SK-N-SH (cell line): ENCODE measurements at regions not wholly inside any gene's neighbourhood (a gene's known extent, or its start where the extent isn't known, plus 50 kb on each side); places are given as distances from the start of the nearest gene placed in this dataset.

Experiments used
- CTCF ChIA-PET: fragments of 300-600, 350-600 bp; formaldehyde crosslinking; extraction: SDS; loops from one replicate; lab custom pipeline; 2021; lab: Yijun Ruan, JAX
- POLR2A ChIA-PET: fragments of 350-600 bp; sonication (Branson Sonifier 250); formaldehyde crosslinking; extraction: SDS; loops from one replicate; lab custom pipeline; 2020; ENCODE audit warnings: antibody characterized with exemption, inconsistent platforms; lab: Yijun Ruan, JAX
- DNase-seq: peaks from one replicate; pipeline ENCODE4 v3.0.0; 2012
- H2AFZ ChIP-seq: fragments of 200-600 bp; sonication (generic); 2 replicates; pipeline ENCODE4 v1.8.1; 2016; ENCODE audit warnings: antibody characterized with exemption, mild to moderate bottlenecking, low read depth
- H3F3A ChIP-seq: fragments of 200-600 bp; sonication (generic); replicated peaks from 2 replicates; pipeline ENCODE3; 2016; ENCODE audit warnings: antibody characterized with exemption, mild to moderate bottlenecking; ENCODE audit not compliant: insufficient read depth
- H3K27ac ChIP-seq, 2 experiments: fragments of 200-500 bp in 1 of 2; fragments of 200-600 bp in 1 of 2; sonication (Bioruptor generic) in 1 of 2; sonication (generic), shearing (Covaris generic) in 1 of 2; 2 replicates each; pipeline versions ENCODE4 v1.5.1 to v1.6.1; 2014 to 2016; ENCODE audit warnings: low read depth in 2 of 2, inconsistent platforms in 1 of 2, low read length in 1 of 2, mild to moderate bottlenecking in 1 of 2, mixed read lengths in 1 of 2
- H3K27me3 ChIP-seq: fragments of 200-600 bp; sonication (generic), shearing (Covaris generic); 2 replicates; pipeline ENCODE4 v1.6.1; 2016; ENCODE audit warnings: mixed run types; ENCODE audit not compliant: insufficient read depth
- H3K36me3 ChIP-seq, 2 experiments: fragments of 200-500 bp in 1 of 2; fragments of 200-600 bp in 1 of 2; sonication (Bioruptor generic) in 1 of 2; sonication (generic) in 1 of 2; replicated peaks in 1 of 2; 2 replicates each; pipeline versions ENCODE3 to v1.5.1; 2014 to 2016; ENCODE audit warnings: low read length in 1 of 2, mild to moderate bottlenecking in 1 of 2; ENCODE audit not compliant: insufficient read depth in 2 of 2, control insufficient read depth in 1 of 2
- H3K4me1 ChIP-seq, 2 experiments: fragments of 200-500 bp in 1 of 2; fragments of 200-600 bp in 1 of 2; sonication (Bioruptor generic) in 1 of 2; sonication (generic), shearing (Covaris generic) in 1 of 2; 2 replicates each; pipeline versions ENCODE4 v1.5.1 to v1.6.1; 2014 to 2016; ENCODE audit warnings: low read depth in 1 of 2, low read length in 1 of 2, mixed run types in 1 of 2; ENCODE audit not compliant: insufficient read depth in 2 of 2, control insufficient read depth in 1 of 2
- H3K4me2 ChIP-seq: fragments of 200-600 bp; sonication (generic), shearing (Covaris generic); 2 replicates; pipeline ENCODE4 v1.6.1; 2017; ENCODE audit warnings: mixed run types
- H3K4me3 ChIP-seq, 2 experiments: fragments of 200-500 bp in 1 of 2; fragments of 200-600 bp in 1 of 2; sonication (Bioruptor generic) in 1 of 2; sonication (generic), shearing (Covaris generic) in 1 of 2; 2 replicates each; pipeline versions ENCODE4 v1.5.1 to v1.8.1; 2014 to 2016; ENCODE audit warnings: low read depth in 2 of 2, inconsistent platforms in 1 of 2, low read length in 1 of 2, mild to moderate bottlenecking in 1 of 2, mixed read lengths in 1 of 2, moderate library complexity in 1 of 2
- H3K79me2 ChIP-seq: fragments of 200-600 bp; sonication (generic); 2 replicates; pipeline ENCODE4 v1.8.1; 2017; ENCODE audit warnings: mild to moderate bottlenecking; ENCODE audit not compliant: insufficient read depth
- H3K9ac ChIP-seq: fragments of 200-600 bp; sonication (generic); 2 replicates; pipeline ENCODE4 v1.6.1; 2017; ENCODE audit warnings: mixed run types
- H3K9me2 ChIP-seq: fragments of 200-600 bp; sonication (generic); 2 replicates; pipeline ENCODE4 v1.6.1; 2017; ENCODE audit warnings: mixed run types
- H3K9me3 ChIP-seq: fragments of 200-600 bp; sonication (generic); 2 replicates; pipeline ENCODE4 v1.6.1; 2017; ENCODE audit warnings: mixed run types, mild to moderate bottlenecking, moderate library complexity
- H4K20me1 ChIP-seq: fragments of 200-600 bp; sonication (generic); 2 replicates; pipeline ENCODE4 v1.6.1; 2017; ENCODE audit warnings: mild to moderate bottlenecking, mixed run types; ENCODE audit not compliant: insufficient read depth
- CHD2 ChIP-seq: fragments of 150-350 bp; IDR thresholded peaks from 2 replicates; pipeline ENCODE4 v1.6.1; 2018; ENCODE audit warnings: low read length; ENCODE audit not compliant: partially characterized antibody
- CTCF ChIP-seq: fragments of 200-600 bp; sonication (generic); IDR thresholded peaks from 2 replicates; pipeline ENCODE4 v1.6.1; 2017; ENCODE audit warnings: antibody characterized with exemption, mild to moderate bottlenecking, moderate library complexity
- EZH2phosphoT487 ChIP-seq: fragments of 200-600 bp; sonication (generic); IDR thresholded peaks from 2 replicates; pipeline ENCODE4 v1.6.1; 2017; ENCODE audit warnings: low read depth, mixed run types, mild to moderate bottlenecking, antibody characterized with exemption, moderate library complexity, borderline replicate concordance
- FOXM1 ChIP-seq: IDR thresholded peaks from 2 replicates; pipeline ENCODE4 v1.4.0; 2012; ENCODE audit warnings: low read depth, mild to moderate bottlenecking
- GATA2 ChIP-seq: sonication (generic); formaldehyde crosslinking; IDR thresholded peaks from 2 replicates; pipeline ENCODE4 v1.5.0; 2020; ENCODE audit warnings: mild to moderate bottlenecking, missing genetic modification reagents
- MEF2A ChIP-seq: IDR thresholded peaks from 2 replicates; pipeline ENCODE4 v1.4.0; 2012; ENCODE audit warnings: low read depth, borderline replicate concordance
- NFIC ChIP-seq: IDR thresholded peaks from 2 replicates; pipeline ENCODE4 v1.4.0; 2012; ENCODE audit warnings: borderline replicate concordance
- RXRA ChIP-seq: IDR thresholded peaks from 2 replicates; pipeline ENCODE4 v1.4.0; 2012; ENCODE audit warnings: low read depth, mild to moderate bottlenecking, borderline replicate concordance
- TAF1 ChIP-seq: IDR thresholded peaks from 2 replicates; pipeline ENCODE4 v1.6.1; 2012; ENCODE audit warnings: low read depth, mild to moderate bottlenecking, low read length, moderate library complexity, borderline replicate concordance
- ZBTB33 ChIP-seq: IDR thresholded peaks from 2 replicates; pipeline ENCODE4 v1.4.0; 2012; ENCODE audit warnings: low read depth, borderline replicate concordance
- WGBS: methylation state at CpG from one replicate; pipeline ENCODE4 v1.1.6; 2017; ENCODE audit warnings: low lambda C conversion rate; 5-methylcytosine and 5-hydroxymethylcytosine counted together

- H3K36me3 ChIP-seq: no peaks in the 10 kb centered on the region
- H3K27me3 ChIP-seq: no peaks in the 10 kb centered on the region; the same call in 1 of the 2 replicates
- H3K4me2 ChIP-seq: no peak overlapping the region
- POLR2A ChIA-PET: no interaction called here
- CTCF ChIA-PET: interaction anchor here (0.6 to 7.7 kb wide), 29 partner anchors 9 to 755 kb away, joined by 3 to 95 read pairs (median 3); no protein-coding TSS in a partner anchor
- WGBS: 87% methylated on average over 3 of the region's 3 CpGs
- no peak for DNase-seq
- no peaks in the 10 kb centered on the region for H3K79me2 ChIP-seq
- H2AFZ ChIP-seq: no peak overlapping the region
- TF ChIP-seq ZBTB33 (no peak), FOXM1 (no peak), RXRA (no peak), EZH2phosphoT487 (no peak), CHD2 (no peak), GATA2 (no peak)
- TF ChIP-seq, all 33 proteins: peak for 0
- H3F3A ChIP-seq: no peaks in the 10 kb centered on the region
- H3K27ac ChIP-seq: no peak overlapping the region
- peaks cover 0 to 18% of the 10 kb centered on the region in 2 experiments; a peak in 1 of 4 replicates for H3K4me1 ChIP-seq
- no peaks in the 10 kb centered on the region for H3K9me3 ChIP-seq
- H3K4me3 ChIP-seq: no peak overlapping the region
- no peaks in the 10 kb centered on the region for H4K20me1 ChIP-seq
- H3K9ac ChIP-seq: no peak overlapping the region
- no peaks in the 10 kb centered on the region for H3K9me2 ChIP-seq
Measured at GRCh38 chr11:11036185-11036847, 178.5 kb upstream of the ZBED5 start.

DNA sequence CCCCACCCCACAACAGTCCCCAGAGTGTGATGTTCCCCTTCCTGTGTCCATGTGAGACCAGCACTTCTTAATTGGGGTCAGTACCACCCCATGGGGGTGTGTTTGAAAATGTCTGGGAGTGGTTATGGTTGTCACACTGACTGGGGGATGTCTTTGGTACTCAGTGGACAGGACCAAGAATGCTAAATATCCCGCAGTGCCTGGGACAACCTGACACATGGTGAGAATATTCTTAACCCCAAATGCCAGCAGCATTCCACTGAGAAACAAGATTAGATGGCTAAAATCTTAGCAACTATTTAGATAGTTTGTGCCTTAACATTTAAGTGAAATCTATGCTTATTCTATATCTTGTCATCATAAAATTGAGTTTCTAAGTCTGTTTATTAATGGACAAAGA is 177.5 kb upstream of the ZBED5 start:
- CTCF ChIA-PET: interaction anchor here (0.7 to 7.7 kb wide), 11 partner anchors 10 to 756 kb away, joined by 3 to 95 read pairs (median 5); no protein-coding TSS in a partner anchor
- Histone ChIP-seq H3K9me2 (no peaks in the 10 kb centered on the region), H3K9ac (no peak overlapping the region), H3K27me3 (no peaks in the 10 kb centered on the region; the same call in 1 of the 2 replicates), H3K79me2 (no peaks in the 10 kb centered on the region), H3K27ac (no peak overlapping the region), H3K36me3 (no peaks in the 10 kb centered on the region), H3K4me3 (no peak overlapping the region), H3K4me2 (no peak overlapping the region), H2AFZ (no peak overlapping the region), H3F3A (no peaks in the 10 kb centered on the region), H3K9me3 (no peaks in the 10 kb centered on the region), H3K4me1 (peaks cover 0 to 18% of the 10 kb centered on the region in 2 experiments; a peak in 1 of 4 replicates), H4K20me1 (no peaks in the 10 kb centered on the region)
- WGBS: 69% methylated on average over 1 of the region's 1 CpG
- POLR2A ChIA-PET: no interaction called here
- TF ChIP-seq MEF2A: no peak
- no peak for TF ChIP-seq GATA2
- no peak for TF ChIP-seq CTCF
- no peak for TF ChIP-seq NFIC
- TF ChIP-seq TAF1: no peak
- no peak for DNase-seq
